TTC549 (cell line): ENCODE measurements at regions not wholly inside any gene's neighbourhood (a gene's known extent, or its start where the extent isn't known, plus 50 kb on each side); places are given as distances from the start of the nearest gene placed in this dataset.

Experiments
- FAIRE-seq: peaks from 2 replicates; lab custom pipeline; 2012; peaks lifted over from hg19 to GRCh38; lab: Jason Lieb, UNC

DNA sequence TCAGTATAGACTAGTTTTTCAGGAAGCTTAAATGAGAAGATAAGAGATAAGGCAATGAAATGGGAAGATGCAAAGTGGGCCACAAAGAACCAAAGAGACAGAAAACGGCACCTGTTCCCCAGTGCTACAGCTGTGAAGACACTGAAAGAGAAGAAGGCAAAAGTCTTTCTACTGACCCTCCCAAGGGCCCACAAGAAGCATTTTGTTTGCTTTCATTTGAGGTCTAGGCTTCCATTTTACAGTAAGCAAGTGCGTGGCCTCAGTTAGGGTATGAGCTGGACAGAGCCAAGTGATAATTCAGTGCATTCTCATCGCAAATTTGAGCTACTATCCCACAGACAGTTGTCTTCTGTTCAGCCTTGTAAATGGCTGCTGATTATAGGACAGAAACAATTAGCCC, 53.4 kb upstream of the STK17B start:
- no peak for FAIRE-seq

DNA sequence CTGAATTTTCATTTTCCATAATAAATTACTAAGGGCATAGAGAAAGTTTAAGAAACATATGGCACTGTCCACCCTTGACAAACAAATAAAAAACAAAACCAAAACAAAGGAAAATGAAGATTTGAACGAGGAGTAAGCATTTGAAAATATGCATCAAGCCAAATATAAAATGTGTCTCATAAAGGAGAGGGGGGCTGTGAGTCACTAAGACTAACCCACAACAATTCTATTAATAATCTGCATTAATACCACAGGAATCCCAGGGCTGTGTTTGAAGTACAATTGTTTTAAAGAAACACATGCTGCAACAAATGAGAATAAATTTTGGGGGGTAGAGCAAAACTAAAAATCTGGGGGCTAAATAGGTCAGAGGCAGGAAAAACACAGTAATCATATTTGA, 53.8 kb upstream of the STK17B start:
- no peak for FAIRE-seq

DNA sequence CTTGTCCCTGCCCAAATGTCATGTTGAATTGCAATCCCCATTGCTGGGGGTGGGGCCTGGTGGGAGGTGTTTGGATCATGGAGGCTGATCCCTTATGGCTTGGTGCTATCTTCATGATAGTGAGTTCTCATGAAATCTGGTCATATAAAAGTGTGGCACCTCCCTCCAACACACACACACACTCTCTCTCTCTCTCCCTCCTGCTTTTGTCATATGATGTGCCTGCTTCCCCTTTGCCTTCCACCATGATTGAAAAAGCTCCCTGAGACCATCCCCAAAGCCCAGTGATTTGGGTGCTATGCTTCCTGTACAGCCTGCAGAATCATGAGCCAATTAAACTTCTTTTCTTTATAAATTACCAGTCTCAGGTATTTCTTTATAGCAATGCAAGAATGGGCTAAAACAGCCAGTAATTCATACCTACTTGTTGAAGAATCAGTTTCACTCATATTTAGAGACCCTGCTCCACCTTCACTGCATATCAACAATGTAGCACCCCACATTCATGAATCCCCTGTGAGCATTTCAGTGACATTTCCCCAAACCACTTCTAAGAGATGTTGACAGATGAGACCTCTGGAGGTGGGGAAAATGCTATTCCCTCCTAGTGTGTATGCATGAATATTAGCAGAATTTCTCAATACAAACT, 54.8 kb upstream of the STK17B start:
- no peak for FAIRE-seq

DNA sequence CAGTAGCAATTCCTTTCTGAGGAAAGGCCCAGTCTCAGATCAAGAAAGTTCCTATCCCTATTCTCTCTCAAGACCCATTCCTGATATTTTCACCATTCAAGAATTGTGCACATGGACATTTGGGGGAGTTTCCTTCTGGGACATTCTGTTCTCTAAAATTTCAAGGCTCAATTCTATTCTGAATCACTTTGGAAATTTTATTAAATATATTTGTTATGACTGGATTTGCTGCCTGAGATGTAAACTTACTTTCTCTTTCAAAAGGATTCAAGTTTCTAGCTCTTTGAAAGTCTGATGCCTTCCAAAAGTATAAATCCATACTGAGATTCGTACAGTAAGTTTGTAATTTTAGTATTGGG, 55.3 kb upstream of the STK17B start:
- no peak for FAIRE-seq

DNA sequence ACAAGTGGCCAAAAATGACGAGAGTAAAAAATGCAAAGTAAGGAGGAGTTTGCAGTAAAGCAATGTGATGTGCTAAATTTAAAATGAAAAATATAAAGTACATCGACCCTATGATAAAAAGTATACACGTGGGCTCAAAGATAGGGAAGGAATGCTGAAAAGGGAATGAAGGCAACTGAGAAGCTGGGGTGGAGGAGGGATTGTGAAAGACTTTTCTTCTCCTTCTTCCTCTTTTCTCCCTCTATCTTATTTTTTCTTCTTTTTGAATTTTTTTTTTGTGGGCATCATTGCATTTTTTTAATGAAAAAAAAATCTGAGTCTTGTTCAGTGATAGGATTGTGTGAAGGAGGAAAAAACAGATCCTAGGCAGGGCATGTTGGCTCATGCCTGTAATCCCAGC, 57.6 kb upstream of the STK17B start:
- no peak for FAIRE-seq

DNA sequence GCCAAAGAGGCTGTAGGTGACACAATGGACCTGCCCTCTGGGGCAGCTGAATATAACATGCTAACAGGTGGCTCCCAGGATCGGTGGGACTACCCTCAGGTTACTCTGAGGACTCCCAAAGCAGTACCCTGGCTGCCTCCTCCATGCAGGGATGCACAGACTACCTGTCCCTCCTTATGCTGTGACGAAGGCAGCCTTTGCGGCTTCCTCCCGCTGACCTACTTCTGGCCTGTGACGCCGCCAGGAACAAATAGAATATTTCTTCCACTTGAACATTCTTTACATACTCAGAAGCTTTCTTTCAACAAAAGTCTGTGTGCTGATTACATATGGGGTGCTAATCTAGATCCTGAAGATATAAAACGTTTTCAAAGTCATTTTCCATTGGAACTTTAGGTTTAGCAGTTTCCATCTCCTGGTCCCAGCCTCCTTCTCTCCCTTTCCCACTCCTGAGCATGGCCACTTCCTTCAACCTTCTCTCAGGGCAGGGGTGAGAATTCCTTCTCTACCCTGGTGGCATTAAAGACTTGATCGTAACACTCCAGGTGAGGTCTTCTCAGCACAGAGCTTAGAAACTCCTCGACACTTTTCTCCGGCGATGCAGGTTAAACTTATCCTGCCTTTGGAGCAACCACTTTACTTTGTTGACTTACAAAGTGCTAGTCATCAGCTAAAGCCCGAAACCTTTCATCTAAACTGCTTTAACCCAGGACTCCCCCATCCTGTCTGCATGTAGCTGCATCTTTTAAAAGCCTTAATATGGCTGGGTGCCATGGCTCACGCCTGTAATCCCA, 58.9 kb upstream of the STK17B start:
- no peak for FAIRE-seq

DNA sequence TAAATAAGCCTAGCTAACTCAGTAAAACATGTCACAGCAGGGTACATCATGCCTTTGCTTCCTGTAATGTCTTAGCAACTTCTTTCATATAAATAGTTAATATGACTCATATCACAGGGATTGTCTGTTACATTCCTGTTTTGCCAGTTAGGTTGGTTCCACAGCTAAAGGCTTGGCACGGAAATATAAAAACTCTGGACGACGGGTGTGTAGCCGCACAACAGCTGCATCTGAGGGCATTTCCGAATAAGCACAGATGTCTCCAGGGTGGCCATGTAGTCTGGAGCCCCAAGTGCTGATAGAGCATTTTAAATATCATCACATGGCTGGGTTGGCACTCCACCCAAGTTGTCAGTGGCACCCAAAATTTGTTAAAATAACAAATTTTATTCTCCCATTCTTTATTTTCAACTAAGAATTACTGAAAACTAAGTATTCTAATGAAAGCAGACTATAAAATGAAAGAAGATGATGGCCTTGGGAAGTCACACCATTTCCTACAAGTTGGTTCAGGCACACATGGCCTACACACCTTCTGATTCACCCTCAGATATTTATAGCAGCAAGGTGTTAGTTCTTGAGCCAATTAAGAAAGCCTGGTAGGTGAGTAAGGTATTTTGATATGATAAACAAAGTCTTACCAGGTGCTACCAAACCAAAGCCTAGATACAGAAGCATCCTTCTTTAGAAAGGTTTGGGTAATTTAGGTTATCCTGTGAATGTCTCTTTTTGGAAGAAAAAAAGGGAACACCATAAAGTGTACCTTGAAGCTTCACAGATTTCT, 61.8 kb upstream of the STK17B start:
- FAIRE-seq, result no peak

DNA sequence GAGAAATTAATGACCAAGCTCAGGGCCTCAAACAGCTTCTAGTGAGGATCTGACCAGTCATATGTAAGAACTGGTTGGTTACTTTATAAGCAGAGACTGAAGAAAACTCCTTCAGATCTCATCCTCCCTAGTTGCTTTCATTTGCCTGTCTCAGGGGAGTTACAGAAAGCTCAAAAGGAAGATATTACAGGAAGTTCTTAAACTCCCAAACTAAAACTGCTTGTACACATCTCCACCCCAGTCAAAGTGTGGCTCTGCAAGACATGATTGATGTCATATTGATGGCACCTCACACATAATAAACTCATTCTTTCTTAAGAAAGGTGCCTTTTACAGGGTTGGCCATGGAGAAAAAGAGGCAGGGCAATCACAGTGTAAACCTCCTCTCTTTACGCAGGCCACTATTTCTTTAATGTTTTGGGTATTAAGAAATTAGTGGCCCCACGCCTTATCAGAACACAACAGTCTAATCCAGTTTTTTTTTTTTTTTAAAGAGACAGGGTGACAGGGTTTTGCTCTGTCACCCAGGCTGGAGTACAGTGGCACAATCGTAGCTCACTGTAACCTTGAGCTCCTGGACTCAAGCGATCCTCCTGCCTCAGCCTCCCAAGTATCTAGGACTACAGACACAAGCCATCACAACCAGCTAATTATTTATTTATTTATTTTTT, 62.6 kb upstream of the STK17B start:
- no peak for FAIRE-seq

DNA sequence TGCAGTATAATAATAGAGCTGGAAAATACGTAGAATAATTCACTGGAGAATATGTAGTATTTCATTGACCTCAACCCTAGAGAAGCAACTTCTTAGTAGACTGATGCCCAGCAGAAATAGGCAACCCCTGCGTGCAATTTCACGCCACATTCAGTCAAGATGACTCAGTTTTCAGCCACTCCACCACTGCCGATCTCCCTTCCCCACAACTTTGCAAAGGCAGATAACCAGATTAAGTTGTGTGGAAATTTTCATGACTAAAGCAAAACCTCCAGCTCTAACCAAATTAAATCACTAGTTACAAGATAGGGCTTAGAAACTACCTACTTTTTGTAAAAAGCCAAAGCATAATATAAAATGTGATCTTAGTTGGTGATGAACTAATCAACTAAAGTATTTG, 63.3 kb upstream of the STK17B start:
- no peak for FAIRE-seq

DNA sequence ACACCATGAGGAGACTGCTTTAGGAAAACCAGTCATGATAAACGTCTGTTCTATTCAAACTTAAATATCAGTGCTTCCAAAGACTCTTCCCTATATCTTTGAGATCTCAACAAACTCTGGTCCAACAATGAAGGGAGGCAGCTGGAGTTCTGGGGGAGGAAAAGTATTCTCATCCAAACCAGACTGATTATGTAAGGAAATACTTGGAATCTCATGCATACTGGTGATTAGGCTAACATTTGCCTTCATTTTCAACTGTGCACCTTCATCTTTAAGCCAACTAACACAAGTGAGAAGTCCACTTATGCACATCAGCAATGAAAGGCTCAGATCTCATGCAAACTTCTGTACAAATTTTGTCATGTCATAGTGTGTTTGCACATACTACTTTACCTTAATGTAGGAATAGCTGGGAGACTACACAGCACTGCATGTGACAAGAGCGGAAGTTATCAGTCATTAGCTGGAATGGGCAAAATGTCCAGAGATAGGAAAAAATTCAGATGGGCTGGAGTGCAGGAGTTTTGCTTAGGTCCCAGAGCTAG, 67.5 kb upstream of the STK17B start:
- FAIRE-seq, result no peak

DNA sequence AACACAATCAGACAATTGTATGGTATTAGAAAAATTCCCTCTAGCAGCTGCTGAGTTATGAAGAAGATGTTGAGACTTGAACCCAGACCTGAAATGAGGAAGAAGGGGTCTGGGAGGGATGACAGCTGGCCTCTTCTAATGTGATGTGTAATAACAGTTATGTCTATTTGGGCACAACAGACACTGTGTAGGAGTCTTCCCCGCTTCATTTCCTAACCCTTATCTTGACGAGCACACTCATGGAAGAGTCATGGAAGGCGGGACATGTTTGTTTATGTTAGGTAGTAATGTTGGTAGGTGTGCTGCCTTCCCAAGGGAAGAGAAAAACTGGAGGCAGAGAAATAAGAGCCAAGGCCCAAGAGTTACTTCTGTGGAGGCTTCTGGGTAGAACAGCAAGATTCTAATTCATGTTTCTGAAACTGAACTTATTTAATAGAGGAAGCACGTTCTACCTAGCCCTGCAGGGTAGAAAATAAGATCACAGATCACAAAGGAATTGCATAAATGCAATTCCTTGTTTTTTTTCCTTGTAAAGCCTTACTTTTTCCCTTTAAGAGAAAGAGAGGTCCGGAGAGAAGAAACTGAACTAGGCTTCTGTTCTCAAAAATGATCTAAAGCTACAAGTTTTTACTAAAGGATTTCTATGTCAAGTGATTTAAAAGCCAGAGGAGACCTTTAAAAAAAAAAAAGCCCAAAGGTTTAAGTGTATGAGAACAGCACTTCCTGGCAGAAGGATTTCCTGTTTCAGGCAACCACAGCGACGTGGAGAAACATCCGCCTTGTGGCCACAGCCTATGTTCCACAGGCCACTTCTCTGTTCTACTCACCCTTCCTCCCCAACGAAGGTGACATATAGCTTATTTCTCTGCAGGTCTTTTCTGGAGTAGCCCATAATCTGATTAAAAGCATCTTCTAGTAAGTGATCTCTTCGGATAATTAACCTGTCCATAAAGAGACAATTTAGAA, 68.5 kb upstream of the STK17B start:
- no peak for FAIRE-seq

DNA sequence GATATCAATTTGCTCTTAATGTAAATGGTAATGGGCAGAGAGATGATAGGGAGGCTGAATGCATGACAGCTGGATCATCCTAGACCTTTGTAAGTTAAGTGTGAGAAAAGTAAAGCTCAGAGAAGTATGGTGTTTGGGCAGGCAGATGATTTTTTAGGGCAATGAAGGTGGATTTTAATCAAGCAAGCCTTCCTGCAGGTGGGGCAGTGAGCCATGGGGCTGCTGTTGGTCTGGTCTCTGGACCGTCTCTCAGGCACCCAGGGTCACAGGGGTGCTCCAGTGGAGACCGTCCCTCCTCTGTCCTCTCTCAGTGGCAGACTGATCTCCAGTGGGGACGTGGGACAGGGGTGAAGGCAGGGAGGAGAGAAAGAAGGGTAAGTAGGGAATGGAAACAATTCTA, 69.8 kb upstream of the STK17B start:
- FAIRE-seq, result no peak

DNA sequence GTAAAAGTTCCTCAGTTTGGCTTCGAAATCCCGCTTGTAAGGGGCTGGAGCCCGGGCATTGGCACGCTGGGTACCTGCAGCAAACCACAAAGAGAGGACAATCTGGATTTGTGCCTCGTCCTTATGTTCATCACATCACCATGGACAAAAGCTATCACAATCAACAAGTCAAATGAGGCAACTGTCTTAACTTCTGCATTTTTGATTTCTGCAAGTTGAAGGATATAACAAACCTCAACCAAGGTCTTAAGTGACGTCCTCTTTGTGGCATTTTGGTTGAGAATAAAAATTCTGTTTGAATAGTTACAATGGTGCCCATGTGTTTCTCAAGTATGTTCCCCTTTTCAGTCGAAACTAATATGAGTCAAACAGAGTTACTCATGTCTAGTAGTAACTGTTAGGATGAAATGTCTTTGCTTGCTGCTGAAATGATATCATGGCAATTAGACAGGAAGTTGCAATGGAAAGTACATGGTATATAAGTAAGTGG, 70.8 kb upstream of the STK17B start:
- no peak for FAIRE-seq

DNA sequence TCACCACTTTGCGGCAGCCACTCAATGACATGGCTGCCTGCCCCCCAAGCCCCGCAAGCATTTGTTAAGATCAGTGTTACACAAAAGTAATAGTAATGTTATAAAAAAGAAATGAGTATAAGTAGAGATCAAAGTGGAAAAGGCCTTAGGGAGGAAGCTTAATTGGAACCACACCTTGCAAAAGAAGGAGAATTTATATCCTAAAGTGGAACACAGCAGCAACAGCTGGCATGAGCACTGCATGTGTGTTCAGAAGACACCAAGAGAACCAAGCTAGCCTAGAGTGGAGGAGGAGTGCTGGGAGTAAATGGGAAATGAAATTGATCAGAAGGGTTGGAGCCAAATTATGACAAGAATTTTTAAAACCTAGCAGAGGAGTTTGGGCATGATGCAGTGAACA, 73.1 kb upstream of the STK17B start:
- no peak for FAIRE-seq

DNA sequence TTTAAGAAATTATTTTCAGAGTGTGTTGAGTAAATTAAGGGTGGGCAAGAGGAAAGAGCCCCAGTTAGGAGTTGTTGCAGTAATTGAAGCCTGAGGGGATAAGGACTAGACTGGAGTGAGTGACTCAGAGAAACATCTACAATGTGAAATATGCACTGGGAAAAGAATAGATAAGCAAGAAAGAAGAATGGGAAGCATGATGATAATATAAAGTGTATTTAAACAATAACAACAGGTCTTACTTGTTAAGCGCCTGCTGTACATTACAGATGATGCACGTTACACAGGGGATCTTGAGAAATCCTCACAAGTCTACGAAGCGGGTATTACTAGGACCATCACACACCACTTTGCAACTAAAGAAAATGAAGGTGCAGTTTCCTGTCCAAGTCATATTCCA, 73.6 kb upstream of the STK17B start:
- FAIRE-seq, result no peak

DNA sequence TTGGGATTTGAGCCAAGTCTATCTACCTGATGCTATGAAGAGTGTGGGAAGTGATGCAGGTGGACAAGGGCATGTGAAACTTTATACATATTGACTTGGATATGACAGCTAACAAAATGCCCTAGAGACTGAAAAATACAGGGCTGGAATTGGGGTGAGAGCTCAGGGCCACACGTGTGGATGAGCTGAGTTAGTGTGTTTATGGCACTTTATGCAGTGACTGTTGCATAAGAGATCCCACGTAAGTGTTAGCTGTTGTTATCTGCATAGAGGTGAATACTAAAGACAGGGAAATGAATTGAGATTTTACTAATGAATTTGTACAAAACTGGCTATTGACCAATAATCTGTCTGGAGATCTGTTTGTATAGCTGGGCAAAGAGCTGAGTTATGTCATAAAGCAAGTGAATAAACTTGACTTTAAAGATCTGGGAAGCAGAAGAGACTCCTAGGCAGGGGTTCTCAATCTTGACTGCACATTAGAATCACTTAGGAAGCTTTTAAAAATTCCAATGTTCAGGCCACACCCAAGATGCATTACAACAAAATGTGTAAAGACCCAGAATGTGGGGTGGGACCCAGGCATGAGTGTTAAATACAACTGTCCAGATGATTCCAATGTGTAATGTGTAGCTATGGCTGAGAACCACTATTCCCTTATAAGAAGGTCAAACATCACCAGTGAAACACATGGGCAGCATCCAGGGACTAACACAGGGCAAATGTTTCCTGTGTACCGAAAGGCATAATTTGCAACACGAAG, 74.2 kb upstream of the STK17B start:
- FAIRE-seq, result no peak

DNA sequence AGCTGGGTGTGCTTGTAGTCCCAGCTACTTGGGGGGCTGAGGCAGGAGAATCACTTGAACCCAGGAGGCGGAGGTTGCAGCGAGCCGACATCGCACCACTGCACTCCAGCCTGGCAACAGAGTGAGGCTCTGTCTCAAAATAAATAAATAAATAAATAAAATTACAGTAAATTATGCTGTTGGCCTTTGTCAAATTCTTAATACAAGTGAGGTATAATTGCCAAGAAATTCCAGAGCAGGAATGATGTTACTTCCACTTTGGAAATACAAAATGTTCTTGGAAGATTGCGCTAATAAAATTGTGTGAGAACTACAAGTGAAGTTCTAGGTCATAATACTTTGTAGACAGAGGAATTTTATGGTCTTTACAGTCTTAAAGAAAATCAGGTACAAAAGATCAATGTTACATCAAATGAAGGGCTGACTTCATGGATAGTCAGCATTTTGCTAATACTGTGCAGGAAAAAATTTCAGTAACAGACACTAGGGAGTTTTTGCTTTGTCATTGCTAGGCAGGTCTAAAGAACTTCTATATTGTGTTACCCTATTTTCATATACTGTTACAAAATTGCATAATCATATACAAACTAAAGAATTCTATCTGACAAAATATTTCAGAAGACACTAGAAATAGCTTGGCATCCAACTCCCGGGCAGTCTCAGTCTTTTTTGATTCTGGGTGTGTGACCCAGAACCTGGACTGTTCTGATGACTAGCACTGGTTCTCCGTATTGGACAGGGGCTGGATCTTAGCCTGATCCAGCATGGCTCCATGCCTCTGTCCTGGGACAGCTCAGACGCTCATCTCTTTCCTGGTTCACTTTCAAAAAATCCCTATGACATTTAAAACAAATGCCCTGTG, 76.0 kb upstream of the STK17B start:
- FAIRE-seq, result no peak

DNA sequence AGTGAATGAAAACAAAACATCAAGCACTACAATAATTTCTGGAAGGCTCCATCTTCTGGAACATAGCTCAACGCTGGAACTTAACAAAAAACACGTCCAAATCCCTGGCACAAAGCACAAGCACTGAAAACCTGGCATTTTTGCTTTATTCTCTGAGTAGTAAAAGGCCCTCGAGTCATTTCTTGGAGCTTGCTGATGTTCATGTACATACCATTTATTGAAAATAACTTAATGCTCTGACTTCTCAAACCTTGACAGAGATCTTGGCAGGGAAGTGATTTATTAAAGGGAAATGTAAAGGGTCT, 76.5 kb upstream of the STK17B start:
- FAIRE-seq, result no peak

DNA sequence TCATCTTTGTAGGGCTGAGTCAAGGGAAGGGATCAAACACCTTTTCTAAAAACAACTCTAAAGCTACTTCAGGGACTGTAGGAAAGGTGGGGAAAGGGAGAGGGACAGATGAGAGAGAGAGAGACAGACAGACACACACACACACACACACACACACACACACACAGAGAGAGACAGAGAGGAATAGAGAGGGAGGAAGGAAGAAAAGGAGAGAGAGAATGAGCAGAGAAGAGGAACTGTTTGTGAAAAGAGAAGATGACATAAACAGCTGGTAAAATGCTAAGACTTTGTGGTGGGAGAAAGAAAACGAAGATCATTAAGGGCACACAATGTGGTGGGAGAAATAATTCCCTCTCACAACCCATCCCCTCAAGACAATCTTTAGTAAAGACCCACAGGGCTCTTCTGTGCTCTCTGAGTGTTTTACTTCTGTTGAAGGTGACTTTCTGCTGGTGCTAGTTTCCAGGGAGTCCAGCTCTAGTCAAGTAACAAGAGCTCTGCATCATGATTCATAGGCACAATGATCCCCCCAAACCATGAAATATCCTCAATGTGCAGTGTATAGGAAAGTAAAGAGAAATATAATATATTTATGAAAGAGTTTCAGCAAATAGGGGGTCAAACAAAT, 77.2 kb upstream of the STK17B start:
- no peak for FAIRE-seq
